IMR-90 (cell line): ENCODE measurements at regions not wholly inside any gene's neighbourhood (a gene's known extent, or its start where the extent isn't known, plus 50 kb on each side); places are given as distances from the start of the nearest gene placed in this dataset.

Source experiments
- ATAC-seq: fragments of 200-7000 bp; cut with Tn5 transposase; 2 replicates; pipeline ENCODE4 v1.9.1; 2020; ENCODE audit warnings: low read depth, mild to moderate bottlenecking, moderate library complexity
- BruUV-seq: library from RNA; stranded (reverse); fragments of 400-500 nt; replicated peaks from 2 replicates; lab custom pipeline; 2021; lab: Mats Ljungman, UMichigan
- CTCF ChIA-PET: fragments of 300-600 bp; formaldehyde crosslinking; extraction: SDS; loops from one replicate; lab custom pipeline; 2021; ENCODE audit warnings: antibody characterized with exemption; lab: Yijun Ruan, JAX
- POLR2A ChIA-PET: fragments of 300-600 bp; sonication (Branson Sonifier 250); formaldehyde crosslinking; loops from one replicate; lab custom pipeline; 2022; ENCODE audit warnings: antibody characterized with exemption; ENCODE audit not compliant: unreplicated experiment; lab: Charles Lee
- DNase-seq: peaks from one replicate; pipeline ENCODE4 v3.0.0; 2013
- H2AFZ ChIP-seq: replicated peaks from 2 replicates; pipeline ENCODE3; 2013; ENCODE audit warnings: low read length, mild to moderate bottlenecking; ENCODE audit not compliant: poor library complexity
- H2AK5ac ChIP-seq: 2 replicates; pipeline ENCODE4 v1.6.1; 2013; ENCODE audit warnings: low read depth, low read length, inconsistent platforms
- H2AK9ac ChIP-seq: replicated peaks from 2 replicates; pipeline ENCODE3; 2013; ENCODE audit warnings: mild to moderate bottlenecking, low read depth, low read length, moderate library complexity; ENCODE audit not compliant: poor library complexity
- H2BK120ac ChIP-seq: 2 replicates; pipeline ENCODE4 v1.6.1; 2013; ENCODE audit warnings: low read depth, low read length, inconsistent platforms
- H2BK15ac ChIP-seq: 3 replicates; pipeline ENCODE4 v1.6.1; 2013; ENCODE audit warnings: low read depth, low read length, inconsistent platforms
- H2BK20ac ChIP-seq: 2 replicates; pipeline ENCODE4 v1.6.1; 2013; ENCODE audit warnings: low read depth, mild to moderate bottlenecking, inconsistent platforms, low read length, moderate library complexity
- H2BK5ac ChIP-seq: 2 replicates; pipeline ENCODE4 v1.6.1; 2013; ENCODE audit warnings: mild to moderate bottlenecking, low read depth, low read length, inconsistent platforms; ENCODE audit not compliant: poor library complexity, severe bottlenecking
- H3K14ac ChIP-seq: replicated peaks from 2 replicates; pipeline ENCODE4 v1.6.1; 2013; ENCODE audit warnings: low read depth, low read length, inconsistent platforms
- H3K18ac ChIP-seq: 2 replicates; pipeline ENCODE4 v1.6.1; 2013; ENCODE audit warnings: low read depth, low read length, control low read depth
- H3K23ac ChIP-seq: 2 replicates; pipeline ENCODE4 v1.6.1; 2013; ENCODE audit warnings: low read depth, low read length, inconsistent platforms
- H3K27ac ChIP-seq: 2 replicates; pipeline ENCODE4 v1.5.1; 2013; ENCODE audit warnings: mild to moderate bottlenecking, control low read depth, low read length; ENCODE audit not compliant: insufficient read depth
- H3K27me3 ChIP-seq: 2 replicates; pipeline ENCODE4 v1.6.1; 2013; ENCODE audit warnings: low read length; ENCODE audit not compliant: control insufficient read depth, insufficient read depth
- H3K36me3 ChIP-seq: 2 replicates; pipeline ENCODE4 v1.6.1; 2013; ENCODE audit warnings: low read length, mixed read lengths; ENCODE audit not compliant: control insufficient read depth, insufficient read depth
- H3K4ac ChIP-seq: 2 replicates; pipeline ENCODE4 v1.6.1; 2013; ENCODE audit warnings: low read depth, low read length, inconsistent platforms
- H3K4me1 ChIP-seq: 2 replicates; pipeline ENCODE4 v1.6.1; 2013; ENCODE audit warnings: low read length, mixed read lengths; ENCODE audit not compliant: control insufficient read depth, insufficient read depth
- H3K4me2 ChIP-seq: 2 replicates; pipeline ENCODE4 v1.6.1; 2013; ENCODE audit warnings: low read depth, mild to moderate bottlenecking, control low read depth, low read length, moderate library complexity
- H3K4me3 ChIP-seq: 2 replicates; pipeline ENCODE4 v1.5.1; 2013; ENCODE audit warnings: low read depth, mild to moderate bottlenecking, control low read depth, low read length, moderate library complexity; ENCODE audit not compliant: insufficient read depth
- H3K56ac ChIP-seq: 2 replicates; pipeline ENCODE4 v1.6.1; 2013; ENCODE audit warnings: low read length, inconsistent platforms; ENCODE audit not compliant: insufficient read depth; ENCODE audit errors: extremely low read depth
- H3K79me1 ChIP-seq, 2 experiments: 2 replicates each; pipeline ENCODE4 v1.6.1; 2013; ENCODE audit warnings: low read length in 2 of 2, inconsistent platforms in 1 of 2, low read depth in 1 of 2
- H3K9ac ChIP-seq: 2 replicates; pipeline ENCODE4 v1.6.1; 2013; ENCODE audit warnings: low read depth, low read length, control low read depth
- H3K9me1 ChIP-seq: 2 replicates; pipeline ENCODE4 v1.6.1; 2013; ENCODE audit warnings: low read length, inconsistent platforms; ENCODE audit not compliant: insufficient read depth
- H3K9me3 ChIP-seq: 2 replicates; pipeline ENCODE4 v1.6.1; 2013; ENCODE audit warnings: low read length; ENCODE audit not compliant: control insufficient read depth, insufficient read depth
- H4K20me1 ChIP-seq: 2 replicates; pipeline ENCODE4 v1.6.1; 2013; ENCODE audit warnings: low read length, inconsistent platforms; ENCODE audit not compliant: insufficient read depth
- H4K5ac ChIP-seq: 2 replicates; pipeline ENCODE4 v1.6.1; 2013; ENCODE audit warnings: mild to moderate bottlenecking, low read depth, low read length, control low read depth
- H4K8ac ChIP-seq, 2 experiments: 2 replicates each; pipeline ENCODE4 v1.6.1; 2013; ENCODE audit warnings: low read depth in 2 of 2, low read length in 2 of 2, control low read depth in 1 of 2, inconsistent platforms in 1 of 2
- H4K91ac ChIP-seq: 2 replicates; pipeline ENCODE4 v1.6.1; 2013; ENCODE audit warnings: low read depth, low read length, inconsistent platforms; ENCODE audit not compliant: insufficient read depth
- BHLHE40 ChIP-seq: fragments of 150-350 bp; IDR thresholded peaks from 2 replicates; pipeline ENCODE4 v1.6.1; 2016; ENCODE audit warnings: mild to moderate bottlenecking, low read depth, low read length
- CEBPB ChIP-seq: IDR thresholded peaks from 2 replicates; pipeline ENCODE4 v1.6.1; 2012; ENCODE audit warnings: low read depth, low read length, improper control_type of control experiment
- CHD1 ChIP-seq: IDR thresholded peaks from 2 replicates; pipeline ENCODE4 v1.6.1; 2012; ENCODE audit warnings: low read depth, low read length, improper control_type of control experiment
- CTCF ChIP-seq: conservative IDR thresholded peaks from 2 replicates; pipeline ENCODE4 v1.5.1; 2012; ENCODE audit warnings: mild to moderate bottlenecking, low read depth, low read length, improper control_type of control experiment
- ELK1 ChIP-seq: fragments of 150-350 bp; IDR thresholded peaks from 2 replicates; pipeline ENCODE4 v1.6.1; 2016; ENCODE audit warnings: low read depth, mild to moderate bottlenecking, low read length, moderate library complexity, borderline replicate concordance
- FOS ChIP-seq: fragments of 150-350 bp; IDR thresholded peaks from 2 replicates; pipeline ENCODE4 v1.6.1; 2016; ENCODE audit warnings: low read depth, low read length
- MAFK ChIP-seq: IDR thresholded peaks from 2 replicates; pipeline ENCODE4 v1.6.1; 2012; ENCODE audit warnings: low read depth, low read length, improper control_type of control experiment
- MAZ ChIP-seq: IDR thresholded peaks from 2 replicates; pipeline ENCODE4 v1.6.1; 2012; ENCODE audit warnings: low read depth, mild to moderate bottlenecking, low read length, improper control_type of control experiment, moderate library complexity, borderline replicate concordance
- MXI1 ChIP-seq: IDR thresholded peaks from 2 replicates; pipeline ENCODE4 v1.6.1; 2012; ENCODE audit warnings: low read depth, mild to moderate bottlenecking, low read length, moderate library complexity, borderline replicate concordance
- NFE2L2 ChIP-seq: fragments of 150-350 bp; IDR thresholded peaks from 2 replicates; pipeline ENCODE4 v1.6.1; 2016; ENCODE audit warnings: low read depth, mild to moderate bottlenecking, low read length
- POLR2A ChIP-seq: IDR thresholded peaks from 2 replicates; pipeline ENCODE4 v1.6.1; 2012; ENCODE audit warnings: mild to moderate bottlenecking, low read depth, low read length
- RAD21 ChIP-seq: IDR thresholded peaks from 2 replicates; pipeline ENCODE4 v1.6.1; 2012; ENCODE audit warnings: low read length, improper control_type of control experiment
- RCOR1 ChIP-seq: IDR thresholded peaks from 2 replicates; pipeline ENCODE4 v1.6.1; 2012; ENCODE audit warnings: mild to moderate bottlenecking, low read length, improper control_type of control experiment; ENCODE audit not compliant: insufficient replicate concordance
- RFX5 ChIP-seq: IDR thresholded peaks from 2 replicates; pipeline ENCODE4 v1.8.0; 2012; ENCODE audit warnings: low read depth, mild to moderate bottlenecking, low read length, moderate library complexity
- SMC3 ChIP-seq: fragments of 150-350 bp; IDR thresholded peaks from 2 replicates; pipeline ENCODE4 v1.6.1; 2016; ENCODE audit warnings: low read depth, mild to moderate bottlenecking, antibody characterized with exemption, low read length, moderate library complexity
- USF2 ChIP-seq: fragments of 150-350 bp; IDR thresholded peaks from 2 replicates; pipeline ENCODE4 v1.6.1; 2017; ENCODE audit warnings: mild to moderate bottlenecking, antibody characterized with exemption, low read length, low read depth
- WGBS, 2 experiments: methylation state at CpG; one replicate each; pipeline versions ENCODE4 v1.1.5 to v1.1.7; 2013; ENCODE audit warnings: missing lambda C conversion rate in 2 of 2; ENCODE audit not compliant: insufficient read length in 1 of 2; ENCODE audit errors: extremely low coverage in 2 of 2; 5-methylcytosine and 5-hydroxymethylcytosine counted together
- dilution Hi-C: fragments of 300-500 bp; cut with HindIII; formaldehyde crosslinking; loops from one replicate; pipeline ENCODE4 v1.14.3; 2018; ENCODE audit warnings: low sequenced_read_pairs; ENCODE audit not compliant: unreplicated experiment
- in situ Hi-C: fragments of 300-500 bp; cut with MboI; formaldehyde crosslinking; loops from 3 replicates; pipeline ENCODE4 v1.14.3; 2019; ENCODE audit warnings: low sequenced_read_pairs, inconsistent platforms, mixed read lengths
- intact Hi-C: fragments of 100-400 bp; cut with micrococcal nuclease; formaldehyde crosslinking; loops from 2 replicates; pipeline ENCODE4 v1.10.0; 2022

DNA sequence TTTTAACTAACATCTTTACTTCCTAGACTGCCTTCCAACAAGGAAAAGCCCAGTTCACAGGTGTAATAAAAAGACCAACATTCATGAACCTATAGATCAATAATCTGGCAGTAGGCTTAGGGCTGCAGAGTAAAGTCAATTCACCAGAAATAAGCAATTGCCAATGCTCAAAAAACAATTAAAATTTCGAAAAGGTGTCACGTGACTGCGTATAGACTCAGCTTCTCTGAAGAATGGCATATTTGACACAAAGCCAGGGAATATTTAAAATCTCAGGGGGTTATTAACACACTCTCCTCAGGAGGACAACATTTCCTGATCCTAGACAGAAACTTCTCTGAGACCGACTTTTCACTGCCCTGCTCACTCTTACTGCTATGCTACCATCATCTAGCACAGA lies 245.2 kb upstream of the LRATD1 start:
- Histone ChIP-seq H3K9ac (no peak overlapping the region), H3K27me3 (no peaks in the 10 kb centered on the region), H3K14ac (no peak overlapping the region), H2BK20ac (no peak overlapping the region), H2BK15ac (no peak overlapping the region), H3K4ac (no peak overlapping the region), H2BK5ac (no peak overlapping the region), H4K20me1 (no peaks in the 10 kb centered on the region), H2AFZ (no peak overlapping the region), H4K5ac (no peak overlapping the region), H3K56ac (no peak overlapping the region), H3K9me3 (peaks cover 3% of the 10 kb centered on the region; the same call in 1 of the 2 replicates), H4K91ac (no peak overlapping the region), H3K27ac (no peak overlapping the region), H3K4me2 (no peak overlapping the region), H3K23ac (no peak overlapping the region), H3K4me3 (no peak overlapping the region), H2AK9ac (no peak overlapping the region), H3K4me1 (no peaks in the 10 kb centered on the region), H2AK5ac (no peak overlapping the region), H3K9me1 (no peaks in the 10 kb centered on the region), H4K8ac (no peak overlapping the region), H3K79me1 (no peaks in the 10 kb centered on the region), H3K36me3 (no peaks in the 10 kb centered on the region), H2BK120ac (no peak overlapping the region), H3K18ac (no peak overlapping the region)
- TF ChIP-seq MAZ (no peak), RCOR1 (no peak), SMC3 (no peak), CEBPB (no peak), MXI1 (no peak), RAD21 (no peak), POLR2A (no peak), USF2 (no peak), CHD1 (no peak), NFE2L2 (no peak), CTCF (no peak), MAFK (no peak), FOS (no peak), RFX5 (no peak), ELK1 (no peak), BHLHE40 (no peak)
- no CpG with 5 or more reads among the region's 4 CpGs for WGBS, 2 experiments
- CTCF ChIA-PET, result no interaction called here
- BruUV-seq, result no TSS peak
- intact Hi-C loops (no loop called here), dilution Hi-C loops (no loop called here), in situ Hi-C loops (no loop called here)
- POLR2A ChIA-PET, result no interaction called here
- DNase-seq (no peak), ATAC-seq (no peak)
